Osteocyte (in vitro differentiated cells): ENCODE measurements at regions not wholly inside any gene's neighbourhood (a gene's known extent, or its start where the extent isn't known, plus 50 kb on each side); places are given as distances from the start of the nearest gene placed in this dataset.

ENCODE experiments used
- DNase-seq: peaks from one replicate; pipeline ENCODE4 v3.0.0; 2021; ENCODE audit warnings: mixed read lengths; ENCODE audit not compliant: unreplicated experiment; ENCODE audit errors: extremely low spot score
- H3K27ac Mint-ChIP-seq: one replicate; pipeline ENCODE4 v1.8.0; 2021; ENCODE audit warnings: mild to moderate bottlenecking, mixed read lengths; ENCODE audit not compliant: unreplicated experiment
- H3K27me3 Mint-ChIP-seq: one replicate; pipeline ENCODE4 v1.8.0; 2021; ENCODE audit warnings: mixed read lengths; ENCODE audit not compliant: unreplicated experiment
- H3K36me3 Mint-ChIP-seq: one replicate; pipeline ENCODE4 v1.8.0; 2021; ENCODE audit warnings: mixed read lengths; ENCODE audit not compliant: unreplicated experiment
- H3K4me1 Mint-ChIP-seq: one replicate; pipeline ENCODE4 v1.8.0; 2021; ENCODE audit warnings: mixed read lengths; ENCODE audit not compliant: unreplicated experiment
- H3K4me3 Mint-ChIP-seq: one replicate; pipeline ENCODE4 v1.8.0; 2021; ENCODE audit warnings: mild to moderate bottlenecking, moderate library complexity, mixed read lengths; ENCODE audit not compliant: unreplicated experiment
- H3K9me3 Mint-ChIP-seq: one replicate; pipeline ENCODE4 v1.8.0; 2021; ENCODE audit warnings: mixed read lengths; ENCODE audit not compliant: unreplicated experiment
- TF ChIP-seq, protein P1 (sequence below): fragments of 200-600 bp; sonication (generic); IDR thresholded peaks from 2 replicates; pipeline ENCODE4 v1.5.0; 2021; ENCODE audit warnings: antibody characterized with exemption, mild to moderate bottlenecking, moderate library complexity

- Mint-ChIP-seq H3K4me1 (peaks cover 15% of the 10 kb centered on the region), H3K9me3 (no peaks in the 10 kb centered on the region), H3K27me3 (peaks cover 3% of the 10 kb centered on the region), H3K36me3 (no peaks in the 10 kb centered on the region), H3K27ac (no peak overlapping the region), H3K4me3 (no peak overlapping the region)
- TF ChIP-seq, protein P1, sequence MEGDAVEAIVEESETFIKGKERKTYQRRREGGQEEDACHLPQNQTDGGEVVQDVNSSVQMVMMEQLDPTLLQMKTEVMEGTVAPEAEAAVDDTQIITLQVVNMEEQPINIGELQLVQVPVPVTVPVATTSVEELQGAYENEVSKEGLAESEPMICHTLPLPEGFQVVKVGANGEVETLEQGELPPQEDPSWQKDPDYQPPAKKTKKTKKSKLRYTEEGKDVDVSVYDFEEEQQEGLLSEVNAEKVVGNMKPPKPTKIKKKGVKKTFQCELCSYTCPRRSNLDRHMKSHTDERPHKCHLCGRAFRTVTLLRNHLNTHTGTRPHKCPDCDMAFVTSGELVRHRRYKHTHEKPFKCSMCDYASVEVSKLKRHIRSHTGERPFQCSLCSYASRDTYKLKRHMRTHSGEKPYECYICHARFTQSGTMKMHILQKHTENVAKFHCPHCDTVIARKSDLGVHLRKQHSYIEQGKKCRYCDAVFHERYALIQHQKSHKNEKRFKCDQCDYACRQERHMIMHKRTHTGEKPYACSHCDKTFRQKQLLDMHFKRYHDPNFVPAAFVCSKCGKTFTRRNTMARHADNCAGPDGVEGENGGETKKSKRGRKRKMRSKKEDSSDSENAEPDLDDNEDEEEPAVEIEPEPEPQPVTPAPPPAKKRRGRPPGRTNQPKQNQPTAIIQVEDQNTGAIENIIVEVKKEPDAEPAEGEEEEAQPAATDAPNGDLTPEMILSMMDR, result no peak
- DNase-seq, result no peak
Measured at GRCh38 chr5:39905356-39905755, 480.6 kb upstream of the DAB2 start.

DNA sequence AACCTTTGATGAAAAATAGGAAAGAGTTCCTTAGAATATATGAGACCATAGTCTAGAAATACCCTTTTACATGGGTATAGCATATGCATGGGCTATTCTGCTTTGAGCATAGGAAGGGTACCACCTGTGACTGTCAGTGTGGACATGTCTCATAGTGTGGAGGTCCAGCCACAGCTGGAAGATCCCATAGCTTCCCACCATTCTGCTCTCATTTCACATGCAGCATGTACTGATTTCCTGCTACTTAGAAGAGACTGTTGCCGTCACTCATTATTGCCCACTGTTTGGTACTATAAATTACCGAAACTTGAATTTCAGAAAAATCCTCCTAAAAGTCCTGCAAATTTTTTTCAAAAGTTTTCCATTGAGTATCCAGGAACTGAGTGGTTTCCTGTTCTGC lies 477.8 kb upstream of the DAB2 start:
- peaks cover 6% of the 10 kb centered on the region for H3K9me3 Mint-ChIP-seq
- H3K4me3 Mint-ChIP-seq, result no peak overlapping the region
- no peak for DNase-seq
- TF ChIP-seq, protein P1, result no peak
- H3K4me1 Mint-ChIP-seq, result peaks cover 18% of the 10 kb centered on the region
- peaks cover 3% of the 10 kb centered on the region for H3K27me3 Mint-ChIP-seq
- no peak overlapping the region for H3K27ac Mint-ChIP-seq
- no peaks in the 10 kb centered on the region for H3K36me3 Mint-ChIP-seq

DNA sequence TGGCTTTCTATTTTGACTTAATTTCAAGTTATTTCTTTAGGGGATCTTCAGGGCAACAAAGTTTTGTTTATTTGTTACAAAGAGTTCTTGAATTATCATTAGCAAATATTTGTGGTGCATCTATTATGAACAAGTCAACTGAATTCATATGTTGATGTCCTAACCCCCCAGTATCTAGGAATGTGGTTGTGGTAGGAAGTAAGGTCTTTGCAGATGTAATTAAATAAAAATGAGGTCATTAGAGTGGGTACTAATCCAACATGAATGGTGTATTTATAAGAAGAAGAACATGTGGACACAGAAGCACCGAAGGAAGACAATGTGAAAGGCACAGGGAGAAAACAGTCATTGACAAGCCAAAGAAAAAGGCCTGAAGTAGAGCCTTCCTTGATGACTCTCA lies 474.0 kb upstream of the DAB2 start:
- peaks cover 9% of the 10 kb centered on the region for H3K4me1 Mint-ChIP-seq
- peaks cover 9% of the 10 kb centered on the region for H3K9me3 Mint-ChIP-seq
- peaks cover 3% of the 10 kb centered on the region for H3K27me3 Mint-ChIP-seq
- no peaks in the 10 kb centered on the region for H3K36me3 Mint-ChIP-seq
- no peak overlapping the region for H3K27ac Mint-ChIP-seq
- no peak overlapping the region for H3K4me3 Mint-ChIP-seq
- no peak for DNase-seq
- TF ChIP-seq, protein P1, result no peak

DNA sequence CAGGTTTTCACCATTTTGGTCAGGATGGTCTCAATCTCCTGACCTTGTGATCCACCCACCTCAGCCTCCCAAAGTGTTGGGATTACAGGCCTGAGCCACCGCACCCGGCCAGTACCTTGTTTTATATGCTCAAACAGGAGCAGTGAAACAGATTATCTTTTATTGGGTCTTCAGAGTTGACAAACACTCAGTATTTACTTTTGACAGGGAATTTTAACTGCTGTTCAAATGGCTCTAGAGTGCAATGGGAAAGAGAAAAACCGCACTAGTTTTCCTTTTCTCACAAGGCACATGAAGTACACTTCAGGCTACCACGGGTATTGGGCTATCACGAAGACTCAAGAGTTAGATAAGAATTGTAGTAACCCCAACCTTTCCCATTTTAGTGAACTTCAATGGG lies 471.9 kb upstream of the DAB2 start:
- no peak for DNase-seq
- Mint-ChIP-seq H3K36me3 (no peaks in the 10 kb centered on the region), H3K9me3 (peaks cover 9% of the 10 kb centered on the region), H3K4me1 (peaks cover 21% of the 10 kb centered on the region), H3K27ac (no peak overlapping the region), H3K27me3 (peaks cover under 1% of the 10 kb centered on the region), H3K4me3 (no peak overlapping the region)
- TF ChIP-seq, protein P1, result no peak

GRCh38 chr5:39896104-39896503 lies 471.3 kb upstream of the DAB2 start:
- no peak overlapping the region for H3K4me3 Mint-ChIP-seq
- H3K27ac Mint-ChIP-seq, result no peak overlapping the region
- TF ChIP-seq, protein P1, result no peak
- peaks cover 27% of the 10 kb centered on the region for H3K4me1 Mint-ChIP-seq
- H3K9me3 Mint-ChIP-seq, result peaks cover 9% of the 10 kb centered on the region
- no peak for DNase-seq
- no peaks in the 10 kb centered on the region for H3K27me3 Mint-ChIP-seq
- no peaks in the 10 kb centered on the region for H3K36me3 Mint-ChIP-seq
